G401.6 (cell line): ENCODE measurements at regions not wholly inside any gene's neighbourhood (a gene's known extent, or its start where the extent isn't known, plus 50 kb on each side); places are given as distances from the start of the nearest gene placed in this dataset.
A peak's percentile ranks its signal among the peaks of the same experiment; 100 is the strongest.
"Not testable (repeated sequence)": the region's sequence is repeated elsewhere in the genome, so short reads cannot be mapped to it uniquely, and the experiment has no call there.

Experiments
- FAIRE-seq: peaks from 2 replicates; lab custom pipeline; 2012; peaks lifted over from hg19 to GRCh38; lab: Jason Lieb, UNC

DNA sequence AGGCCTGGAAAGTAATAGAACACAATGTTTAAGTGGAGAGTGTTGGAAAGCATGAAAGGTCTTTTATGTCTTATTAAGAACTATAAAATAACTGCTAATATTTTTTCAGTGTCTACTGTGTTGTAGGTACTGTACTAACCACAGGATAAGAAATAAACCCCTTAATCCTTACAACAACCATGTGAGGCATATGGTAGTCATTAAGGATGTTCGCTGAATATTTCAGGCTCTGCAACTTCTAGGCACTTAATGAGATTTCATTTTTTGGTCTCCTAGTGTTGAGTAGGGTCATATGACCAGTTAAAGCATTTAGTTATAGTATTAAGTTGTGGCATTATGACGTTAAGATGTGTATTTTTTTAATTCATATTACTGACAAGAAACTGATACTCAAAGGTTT, 346.6 kb upstream of the KCNH7 start:
- FAIRE-seq: no peak

DNA sequence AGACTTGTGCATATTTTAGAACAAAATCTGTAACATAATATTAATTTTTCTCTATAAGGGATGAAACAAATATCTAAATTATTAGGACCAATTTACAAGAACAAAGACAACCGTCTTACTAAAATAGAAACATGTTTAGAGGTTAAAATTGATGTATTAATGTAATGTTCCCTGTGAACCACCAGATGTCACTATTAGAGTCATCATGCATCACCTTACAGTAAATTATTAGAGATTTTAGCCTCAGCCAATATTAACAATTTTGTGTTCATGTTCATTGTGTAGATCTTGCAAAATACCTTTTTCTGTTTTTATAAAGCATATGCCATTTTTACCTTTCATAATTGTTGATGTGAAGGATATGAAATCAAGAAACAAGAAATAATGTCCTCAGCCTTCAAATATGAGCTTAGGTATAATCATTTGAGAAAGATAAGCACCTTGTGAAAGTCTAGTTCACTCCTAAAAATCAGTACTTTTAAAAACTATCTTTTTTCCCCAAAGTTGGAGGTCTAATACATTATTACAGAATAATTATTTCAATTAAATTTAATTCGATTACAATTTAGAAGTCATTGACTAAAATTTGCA, 344.3 kb upstream of the KCNH7 start:
- FAIRE-seq: peak; percentile 97

DNA sequence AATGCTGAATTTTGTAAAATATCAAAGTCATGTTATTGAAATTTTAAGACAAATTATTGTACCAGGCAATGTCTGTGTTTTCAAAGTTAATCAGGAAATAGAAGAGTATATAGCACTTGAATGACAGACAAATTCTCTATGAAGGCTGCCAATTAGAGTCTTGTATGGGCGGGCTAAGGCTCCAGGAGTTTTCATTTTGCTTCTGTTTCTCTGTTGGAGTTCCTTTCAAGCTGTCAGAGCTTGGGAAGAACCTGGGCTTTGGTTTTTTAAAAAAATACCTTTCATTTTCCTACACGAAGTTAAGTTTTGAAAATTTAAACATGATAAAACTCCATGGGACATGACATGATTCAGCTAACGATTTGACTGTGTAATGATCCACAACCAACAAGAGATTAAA, 339.0 kb upstream of the KCNH7 start:
- no peak for FAIRE-seq

DNA sequence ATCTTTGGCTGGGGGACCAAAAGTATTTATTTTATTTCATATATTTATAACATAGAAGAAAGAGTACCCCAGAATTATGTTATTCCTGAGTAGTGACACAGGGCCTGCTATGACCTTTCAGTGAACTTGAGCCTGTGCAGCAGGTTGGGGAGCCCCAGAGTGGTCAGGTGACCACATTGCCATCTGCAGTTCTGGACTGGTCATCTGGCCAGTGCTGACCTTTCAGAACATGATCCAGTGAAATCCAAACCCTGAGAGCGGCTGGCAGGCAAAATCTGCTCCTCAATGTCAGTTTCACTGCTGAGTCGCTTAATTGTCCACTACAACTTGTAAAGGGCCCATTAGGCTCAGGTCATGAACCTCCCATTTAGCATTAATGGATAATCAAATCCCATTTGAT, 336.7 kb upstream of the KCNH7 start:
- FAIRE-seq: no peak

DNA sequence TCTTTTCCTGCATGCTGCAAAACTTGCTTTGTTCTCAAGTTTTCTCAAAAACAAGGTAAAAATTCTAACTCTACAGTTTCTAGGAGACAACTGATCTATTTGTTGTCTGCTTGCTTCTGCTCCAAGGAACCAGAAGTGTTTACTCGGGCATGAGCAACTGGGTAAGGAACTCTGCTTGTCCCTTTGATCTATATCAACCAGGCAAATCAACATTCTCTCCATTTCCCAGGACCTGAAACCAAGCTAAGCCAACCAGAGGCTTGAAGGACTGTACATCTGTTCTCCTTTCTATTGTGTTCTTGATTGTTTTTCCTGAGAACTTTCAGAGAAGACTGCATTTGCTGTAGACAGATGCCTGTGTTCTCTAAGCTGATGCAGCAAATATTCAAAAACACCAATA, 335.0 kb upstream of the KCNH7 start:
- FAIRE-seq: no peak

DNA sequence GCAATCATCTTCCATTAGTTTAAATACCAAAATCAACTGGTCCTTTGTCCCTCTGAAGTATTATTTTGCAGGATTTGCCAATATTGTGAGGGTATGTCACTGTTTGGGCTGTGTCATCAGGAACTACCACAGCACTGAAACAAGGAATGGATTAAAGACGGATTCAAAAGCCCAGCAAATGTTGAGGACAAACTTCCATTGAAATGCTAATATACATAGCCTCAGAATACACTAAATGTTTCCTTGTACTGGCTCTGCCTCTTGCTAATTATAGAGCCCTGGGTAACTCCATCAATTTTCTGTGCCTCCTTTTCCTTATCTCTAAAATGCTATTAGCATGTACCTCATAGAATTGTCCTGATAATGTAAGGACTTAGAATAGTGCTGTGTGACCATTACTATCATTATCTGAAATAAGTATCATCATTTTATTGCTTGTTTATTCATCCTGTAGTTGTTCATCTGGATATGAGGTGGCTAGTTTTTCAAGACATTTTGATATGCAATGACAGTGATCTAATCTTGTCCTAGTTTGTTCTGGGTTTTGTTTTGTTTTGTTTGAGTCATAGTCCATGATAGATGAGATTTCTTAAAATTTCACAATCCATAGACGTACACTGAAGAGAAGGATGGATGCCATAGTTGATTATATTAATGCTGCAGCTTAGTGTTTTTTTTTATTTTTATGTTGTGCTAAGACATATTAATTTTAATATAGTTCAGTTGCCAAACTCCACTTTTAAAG, 333.4 kb upstream of the KCNH7 start:
- FAIRE-seq: no peak

DNA sequence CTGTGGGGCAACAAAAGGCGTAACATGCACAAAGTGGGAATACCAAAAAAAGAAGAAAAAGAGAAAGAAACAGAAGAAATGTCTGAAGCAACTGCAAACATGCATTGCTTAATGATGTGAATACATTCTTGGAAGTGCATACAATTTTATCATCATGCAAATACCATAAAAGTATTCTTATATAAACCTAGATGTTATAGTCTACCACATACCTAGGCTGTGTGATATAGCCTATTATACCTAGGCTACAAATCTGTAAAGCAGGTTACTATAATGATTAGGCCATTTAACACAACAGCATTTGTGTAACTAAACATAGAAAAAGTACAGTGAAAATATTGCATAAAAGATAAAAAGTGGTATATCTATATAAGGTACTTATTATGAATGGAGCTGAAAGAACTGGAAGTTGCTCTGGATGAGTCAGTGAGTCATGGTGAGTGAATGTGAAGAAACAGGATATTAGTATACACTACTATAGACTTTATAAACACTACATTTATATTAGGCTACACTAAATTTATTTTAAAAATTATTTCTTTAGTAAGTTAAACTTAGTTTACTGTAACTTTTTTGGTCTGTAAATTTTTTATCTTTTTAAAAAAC, 319.4 kb upstream of the KCNH7 start:
- FAIRE-seq: no peak

DNA sequence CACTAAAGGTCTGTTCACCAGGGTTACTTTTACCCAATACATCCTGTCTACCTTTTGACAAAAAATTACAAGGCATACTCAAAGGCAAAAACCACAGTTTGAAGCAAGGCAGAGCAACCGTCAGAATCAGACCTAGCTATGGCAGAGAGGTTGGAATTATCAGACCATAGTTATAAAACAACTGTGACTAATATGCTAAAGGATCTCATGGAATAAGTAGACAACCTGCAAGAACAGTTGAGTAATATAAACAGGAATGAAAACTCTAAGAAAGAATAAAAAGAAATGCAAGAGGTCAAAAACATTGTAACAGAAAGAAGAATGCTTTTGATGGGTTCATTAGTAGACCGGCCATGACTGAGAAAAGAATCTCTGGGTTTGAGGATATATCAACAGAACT, 318.8 kb upstream of the KCNH7 start:
- no peak for FAIRE-seq

DNA sequence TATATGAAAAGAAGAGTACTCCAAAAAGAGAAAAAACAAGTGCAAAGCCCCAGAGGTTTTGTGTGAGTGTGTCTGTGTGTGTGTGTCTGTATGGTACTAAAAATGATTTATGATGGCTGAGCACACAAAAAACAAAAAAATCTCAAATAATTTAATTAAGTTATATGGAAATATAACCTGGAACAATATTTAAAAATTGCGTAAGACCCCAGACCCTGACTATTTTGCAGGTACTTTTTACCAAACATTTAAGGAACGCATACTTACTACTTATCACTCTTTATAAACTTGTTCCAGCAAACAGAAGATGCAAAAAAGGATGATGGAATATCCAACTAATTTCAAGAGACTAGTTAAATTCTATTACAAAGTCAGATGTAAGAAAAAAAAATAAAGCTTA, 317.4 kb upstream of the KCNH7 start:
- no peak for FAIRE-seq

DNA sequence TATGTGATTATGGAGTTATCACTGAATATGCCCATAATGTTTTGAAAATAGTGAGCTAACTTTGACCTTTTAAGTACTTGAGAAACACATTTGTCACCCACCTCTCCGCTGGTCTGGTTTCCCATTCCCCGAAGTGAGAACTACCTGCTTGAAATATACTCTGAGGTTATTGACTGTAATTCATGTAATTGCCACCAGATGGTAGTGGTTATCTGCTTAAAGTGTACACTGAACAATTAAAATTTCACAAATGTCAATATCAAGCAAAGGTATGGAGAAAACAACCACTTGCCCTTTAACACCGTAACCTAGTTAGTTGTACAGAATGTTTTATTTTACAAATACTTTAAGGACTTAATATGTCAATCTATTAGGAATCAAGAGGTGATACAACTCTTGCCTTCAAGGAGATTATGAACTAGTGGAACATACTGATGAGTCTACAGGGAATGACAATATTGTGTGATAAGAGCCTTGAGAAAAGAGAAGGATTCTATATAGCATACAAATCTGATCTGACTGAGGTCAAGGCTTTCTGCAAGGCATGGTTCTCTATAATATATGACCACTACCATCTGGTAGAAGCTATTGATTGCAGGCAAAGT, 316.8 kb upstream of the KCNH7 start:
- peak; percentile 83 for FAIRE-seq

DNA sequence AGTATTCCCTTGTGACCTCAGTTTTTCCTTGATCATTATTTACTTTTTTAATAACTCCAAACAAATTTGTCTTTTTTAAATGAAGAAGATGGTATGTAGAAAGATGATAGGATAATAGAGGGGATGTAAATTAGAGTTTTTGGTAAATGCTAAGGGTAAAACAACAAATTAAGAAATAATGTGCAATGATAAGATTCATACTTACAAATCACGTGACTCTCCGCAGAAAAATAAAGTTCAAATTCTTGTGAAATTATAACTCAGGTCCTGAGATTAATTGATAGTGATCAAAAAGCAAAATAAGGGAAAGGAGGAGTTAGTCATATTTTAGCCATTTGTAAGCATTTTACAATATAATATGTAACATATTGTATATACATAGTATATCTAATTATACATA, 304.1 kb upstream of the KCNH7 start:
- no peak for FAIRE-seq

DNA sequence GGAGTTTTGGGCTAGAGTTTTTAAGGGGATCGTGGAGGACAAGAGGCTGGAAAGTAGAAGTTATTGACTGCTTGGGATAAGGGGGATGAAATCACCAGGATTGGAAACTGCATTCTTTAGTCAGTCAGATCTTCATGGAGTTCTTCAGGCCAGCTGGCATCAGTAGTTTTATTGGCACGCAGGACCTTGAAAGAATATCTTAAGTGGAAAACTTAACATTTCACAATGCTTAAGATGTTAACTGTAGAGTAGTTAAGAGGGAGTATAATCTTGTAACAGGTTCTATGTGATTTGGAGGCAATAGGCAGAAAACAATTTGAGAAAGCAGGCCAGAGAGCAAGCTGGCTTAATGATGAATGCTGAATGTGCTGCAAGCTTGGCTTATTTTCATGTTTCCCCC, 300.4 kb upstream of the KCNH7 start:
- FAIRE-seq: no peak

DNA sequence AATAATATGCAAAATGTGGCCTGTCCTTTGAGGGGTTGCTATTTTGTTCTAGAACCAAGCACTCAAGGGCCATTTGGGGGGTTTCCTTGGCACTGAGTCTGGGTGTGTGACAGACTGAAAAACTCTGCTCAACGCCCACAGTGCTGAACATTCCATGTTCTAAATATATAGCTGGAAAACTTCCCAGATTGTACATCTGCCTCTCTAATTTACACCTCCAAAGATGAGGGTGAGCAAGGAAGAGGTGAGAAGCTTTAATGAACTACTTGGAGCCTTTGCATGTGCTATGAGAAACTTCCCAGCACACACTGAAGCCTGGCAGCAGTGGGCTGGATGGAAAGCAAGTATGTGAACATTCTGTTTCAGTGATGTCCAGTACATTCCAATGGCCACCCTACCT, 296.7 kb upstream of the KCNH7 start:
- no peak for FAIRE-seq

DNA sequence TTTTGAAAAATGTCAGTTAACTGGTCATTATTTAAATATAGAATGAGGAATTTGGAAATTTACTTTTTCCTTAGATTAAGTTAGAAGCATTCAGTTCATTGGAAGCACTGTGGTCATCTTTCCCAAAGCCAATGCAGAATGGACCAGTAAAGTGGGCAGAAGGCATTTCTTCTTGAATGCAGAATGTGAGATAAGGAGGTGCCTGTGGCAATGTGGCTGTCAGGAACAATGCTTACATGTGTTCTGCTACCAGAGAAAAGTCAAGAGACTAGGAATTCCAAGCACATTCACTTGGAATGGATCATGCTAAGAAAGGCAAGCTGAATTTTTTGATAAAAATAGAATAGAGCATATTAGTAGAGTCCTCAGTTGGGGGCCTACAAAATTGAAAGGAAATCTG, 295.0 kb upstream of the KCNH7 start:
- FAIRE-seq: no peak

DNA sequence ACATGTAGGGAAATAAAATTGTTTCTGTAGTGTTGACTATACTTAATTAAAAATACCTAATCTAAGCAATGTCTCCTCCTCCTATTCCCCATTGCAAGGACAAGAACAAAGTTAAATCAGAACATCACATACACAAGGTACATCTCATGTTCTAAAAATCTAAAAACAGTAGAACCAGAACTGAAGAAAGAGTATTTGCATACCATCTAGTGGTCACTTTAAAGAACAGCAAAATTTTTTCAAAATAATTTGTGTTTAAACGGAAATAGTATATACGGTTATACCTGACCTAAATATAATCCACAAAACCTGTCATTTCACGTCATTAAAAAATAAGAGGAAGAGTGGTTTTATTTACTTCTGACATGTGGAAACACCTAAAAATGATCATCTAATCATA, 294.3 kb upstream of the KCNH7 start:
- peak; percentile 92 for FAIRE-seq

DNA sequence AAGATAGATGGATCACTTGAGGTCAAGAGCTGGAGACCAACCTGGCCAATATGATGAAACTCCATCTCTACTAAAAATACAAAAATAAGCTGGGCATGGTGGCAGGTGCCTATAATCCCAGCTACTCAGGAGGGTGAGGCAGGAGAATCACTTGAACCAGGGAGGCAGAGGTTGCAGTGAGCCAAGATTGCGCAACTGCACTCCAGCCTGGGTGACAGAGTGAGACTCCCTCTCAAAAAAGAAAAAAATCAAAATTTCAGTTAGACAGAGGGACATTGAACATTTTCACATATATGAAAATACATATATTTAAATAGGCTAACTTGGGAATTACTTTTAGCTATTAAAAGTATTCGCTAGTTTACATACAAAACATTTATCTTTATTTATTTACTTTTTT, 293.6 kb upstream of the KCNH7 start:
- not testable (repeated sequence) for FAIRE-seq

DNA sequence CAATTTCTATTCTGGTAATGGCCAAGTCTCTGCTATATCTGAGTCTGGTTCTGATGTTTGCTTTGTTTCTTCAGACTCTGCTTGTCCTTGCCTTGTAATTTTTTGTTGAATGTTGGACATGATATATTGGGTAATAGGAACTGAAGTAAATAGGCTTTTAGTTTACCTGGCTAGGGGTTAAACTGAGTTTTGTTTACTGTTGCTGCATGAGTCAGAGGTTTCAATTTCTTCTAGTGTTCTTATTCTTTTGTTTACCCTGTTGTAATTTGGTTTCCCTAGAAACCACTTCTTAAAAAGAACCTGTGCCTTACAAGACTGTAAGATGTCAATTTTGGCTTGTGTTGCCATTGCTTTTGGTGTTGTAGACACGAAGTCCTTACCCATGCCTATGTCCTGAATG, 285.0 kb upstream of the KCNH7 start:
- no peak for FAIRE-seq

DNA sequence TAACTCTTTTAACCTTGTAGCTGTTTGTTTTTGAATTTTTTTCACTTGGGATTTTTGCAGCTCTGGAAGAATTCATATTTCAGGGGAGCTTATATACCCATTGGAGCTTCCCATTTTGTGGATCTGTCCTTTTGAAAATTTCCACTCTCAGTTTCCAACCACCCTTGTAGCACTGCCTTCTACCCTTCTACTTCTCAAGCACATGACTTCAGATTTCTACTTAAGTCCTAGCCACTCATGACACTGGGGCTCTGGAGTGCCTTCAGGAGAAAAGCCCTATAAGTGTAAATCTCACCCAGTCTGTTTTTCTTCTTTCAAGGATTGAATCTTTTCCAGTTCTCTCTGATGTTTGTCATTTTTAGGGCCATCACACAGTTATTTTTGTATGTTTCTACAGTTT, 283.7 kb upstream of the KCNH7 start:
- FAIRE-seq: no peak

DNA sequence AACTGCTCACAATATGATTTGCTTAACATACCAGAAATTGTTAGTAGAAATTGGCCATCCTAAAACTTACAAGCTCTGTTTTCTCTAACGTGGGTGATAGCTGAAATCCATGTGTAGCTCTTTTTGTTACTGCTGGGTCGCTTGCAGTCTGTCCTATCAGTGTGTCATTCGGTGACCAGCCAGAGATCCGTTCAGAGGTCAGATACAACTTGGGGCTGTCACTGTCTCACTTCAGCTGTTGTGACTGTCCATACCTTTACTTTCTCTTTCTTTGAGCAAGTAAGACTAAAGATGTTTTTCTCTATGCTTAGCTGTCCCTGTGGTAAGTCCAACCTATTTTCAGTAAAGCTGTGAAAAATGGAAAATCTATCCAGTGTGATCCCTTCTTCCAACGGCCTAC, 282.9 kb upstream of the KCNH7 start:
- FAIRE-seq: no peak

DNA sequence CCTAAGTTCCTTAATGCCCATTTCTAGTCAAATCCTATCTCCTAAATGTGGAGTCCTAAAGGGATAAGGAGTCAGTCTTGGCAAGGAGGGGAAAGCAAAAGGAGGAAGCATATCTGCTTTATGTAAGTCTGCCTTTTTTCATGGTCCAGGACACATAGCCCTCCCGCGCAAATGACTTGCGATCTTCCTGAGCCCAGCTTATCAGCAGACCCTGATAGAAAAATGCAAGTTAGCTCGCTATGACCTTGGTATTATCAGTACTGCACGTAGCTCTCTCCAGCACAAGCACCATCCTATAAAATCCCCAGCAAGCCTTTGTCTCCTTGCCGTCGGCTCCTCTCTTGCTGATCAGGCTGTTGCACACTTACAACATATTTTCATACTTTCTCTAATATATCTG, 281.4 kb upstream of the KCNH7 start:
- FAIRE-seq: no peak

DNA sequence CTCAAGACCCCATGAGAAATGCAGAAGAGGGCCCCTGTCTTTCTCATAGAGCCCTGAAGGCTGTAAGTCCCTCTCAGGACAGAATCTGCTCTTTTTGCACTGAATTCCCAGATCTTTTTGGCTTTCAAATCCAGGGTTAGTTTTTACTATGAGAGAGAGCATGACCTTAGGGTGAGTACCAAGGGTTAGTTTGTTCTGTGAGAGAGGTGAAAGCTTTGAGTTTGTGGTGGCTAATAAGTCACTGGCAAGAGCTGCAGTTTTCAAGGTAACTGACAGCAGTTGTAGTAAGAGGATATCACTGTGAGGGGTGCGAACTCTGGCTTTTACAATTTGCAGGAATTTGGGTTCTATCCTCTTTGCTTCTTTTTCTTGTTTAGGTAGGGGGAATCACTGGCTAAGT, 248.4 kb upstream of the KCNH7 start:
- FAIRE-seq: no peak

DNA sequence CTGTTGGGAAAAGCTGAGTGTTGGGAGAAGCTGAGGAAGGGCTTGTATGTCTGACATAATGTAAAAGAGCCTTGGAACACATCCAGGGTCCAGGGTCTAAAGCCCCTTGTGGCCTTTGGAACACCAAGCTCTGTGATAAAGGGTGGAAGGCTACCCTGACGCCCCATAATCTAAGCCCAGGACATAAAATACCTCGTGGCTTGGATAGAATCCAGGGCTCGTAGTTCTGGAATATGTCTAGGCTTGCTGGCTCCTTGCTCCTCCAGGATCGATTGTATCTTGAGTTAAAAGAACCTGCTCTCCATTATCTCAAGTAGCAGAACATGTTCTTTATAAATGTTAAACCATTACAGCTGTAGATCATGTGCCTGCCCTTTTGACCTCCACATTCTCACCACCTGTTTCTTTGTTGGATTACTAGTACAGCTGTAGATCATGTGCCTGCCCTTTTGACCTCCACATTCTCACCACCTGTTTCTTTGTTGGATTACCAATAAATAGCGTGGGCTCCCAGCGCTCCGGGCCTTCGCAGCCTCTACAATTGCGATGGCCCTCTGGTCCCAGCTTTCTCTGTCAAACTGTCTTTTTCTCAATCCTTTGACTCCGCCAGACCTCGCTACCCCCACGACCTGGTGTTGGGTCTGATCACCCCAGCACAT, 246.9 kb upstream of the KCNH7 start:
- not testable (repeated sequence) for FAIRE-seq

DNA sequence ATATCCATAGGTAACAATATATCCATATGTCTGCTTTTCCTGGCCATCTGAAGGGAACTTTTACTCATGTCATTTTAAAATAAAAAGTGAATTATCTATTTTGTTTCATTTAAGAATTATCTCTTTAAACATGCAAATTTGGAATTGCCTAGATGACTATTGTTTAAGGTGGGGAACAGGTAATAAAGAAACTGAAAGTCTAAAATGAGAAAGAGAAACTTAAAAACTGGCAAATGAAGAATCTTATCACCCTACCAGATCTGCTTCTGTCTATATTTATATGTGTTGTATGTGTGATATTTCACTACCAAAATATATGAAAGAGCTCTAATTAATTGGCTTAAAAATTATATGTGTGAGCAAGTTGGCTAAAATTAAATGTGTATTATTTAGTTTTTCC, 243.2 kb upstream of the KCNH7 start:
- FAIRE-seq: no peak
